Ishikawa (cell line): ENCODE measurements at regions not wholly inside any gene's neighbourhood (a gene's known extent, or its start where the extent isn't known, plus 50 kb on each side); places are given as distances from the start of the nearest gene placed in this dataset.

Source experiments
- CEBPB ChIP-seq: IDR thresholded peaks from 2 replicates; pipeline ENCODE4 v1.6.1; 2012
- CREB1 ChIP-seq: IDR thresholded peaks from 2 replicates; pipeline ENCODE4 v1.6.1; 2012; ENCODE audit warnings: low read depth
- EGR1 ChIP-seq: IDR thresholded peaks from 2 replicates; pipeline ENCODE4 v1.6.1; 2012
- EP300 ChIP-seq: IDR thresholded peaks from 2 replicates; pipeline ENCODE4 v1.6.1; 2012; ENCODE audit warnings: borderline replicate concordance
- FOXM1 ChIP-seq: IDR thresholded peaks from 2 replicates; pipeline ENCODE4 v1.6.1; 2012; ENCODE audit warnings: low read depth, borderline replicate concordance
- RAD21 ChIP-seq: IDR thresholded peaks from 2 replicates; pipeline ENCODE4 v1.6.1; 2012; ENCODE audit warnings: low read depth
- REST ChIP-seq: IDR thresholded peaks from 2 replicates; pipeline ENCODE4 v1.6.1; 2012; ENCODE audit warnings: low read depth, mild to moderate bottlenecking
- TAF1 ChIP-seq: IDR thresholded peaks from 2 replicates; pipeline ENCODE4 v1.6.1; 2012; ENCODE audit warnings: low read depth, mild to moderate bottlenecking
- TCF12 ChIP-seq: IDR thresholded peaks from 2 replicates; pipeline ENCODE4 v1.6.1; 2012; ENCODE audit warnings: low read depth
- YY1 ChIP-seq: IDR thresholded peaks from 2 replicates; pipeline ENCODE4 v1.6.1; 2012; ENCODE audit warnings: low read depth
- ZBTB7A ChIP-seq: IDR thresholded peaks from 2 replicates; pipeline ENCODE4 v1.6.1; 2012; ENCODE audit warnings: low read depth
- TF ChIP-seq, protein P1 (sequence below): IDR thresholded peaks from 2 replicates; pipeline ENCODE4 v1.6.1; 2012
- TF ChIP-seq, protein P2 (sequence below): IDR thresholded peaks from 2 replicates; pipeline ENCODE4 v1.6.1; 2012

GRCh38 chr10:65793738-65794425, 1132.0 kb upstream of the LRRTM3 start:
- TF ChIP-seq EP300 = no peak
- no peak for TF ChIP-seq TCF12
- no peak for TF ChIP-seq TAF1
- no peak for TF ChIP-seq EGR1
- no peak for TF ChIP-seq ZBTB7A
- TF ChIP-seq, protein P1, sequence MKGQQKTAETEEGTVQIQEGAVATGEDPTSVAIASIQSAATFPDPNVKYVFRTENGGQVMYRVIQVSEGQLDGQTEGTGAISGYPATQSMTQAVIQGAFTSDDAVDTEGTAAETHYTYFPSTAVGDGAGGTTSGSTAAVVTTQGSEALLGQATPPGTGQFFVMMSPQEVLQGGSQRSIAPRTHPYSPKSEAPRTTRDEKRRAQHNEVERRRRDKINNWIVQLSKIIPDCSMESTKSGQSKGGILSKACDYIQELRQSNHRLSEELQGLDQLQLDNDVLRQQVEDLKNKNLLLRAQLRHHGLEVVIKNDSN = no peak
- no peak for TF ChIP-seq RAD21
- no peak for TF ChIP-seq CEBPB
- no peak for TF ChIP-seq CREB1
- TF ChIP-seq FOXM1 = no peak
- TF ChIP-seq, protein P2, sequence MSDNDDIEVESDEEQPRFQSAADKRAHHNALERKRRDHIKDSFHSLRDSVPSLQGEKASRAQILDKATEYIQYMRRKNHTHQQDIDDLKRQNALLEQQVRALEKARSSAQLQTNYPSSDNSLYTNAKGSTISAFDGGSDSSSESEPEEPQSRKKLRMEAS = no peak
- TF ChIP-seq REST = no peak
- TF ChIP-seq YY1 = no peak
